Endothelial cell of umbilical vein (primary cell): ENCODE measurements at regions not wholly inside any gene's neighbourhood (a gene's known extent, or its start where the extent isn't known, plus 50 kb on each side); places are given as distances from the start of the nearest gene placed in this dataset.

Source experiments
- GATA2 ChIP-seq: IDR thresholded peaks from 2 replicates; pipeline ENCODE4 v1.7.0; 2011; ENCODE audit warnings: low read depth, mild to moderate bottlenecking, moderate library complexity, mixed read lengths, low read length; ENCODE audit not compliant: insufficient read length, insufficient read depth
- POLR2A ChIP-seq: IDR thresholded peaks from 2 replicates; pipeline ENCODE4 v1.6.1; 2012; ENCODE audit warnings: low read depth, mild to moderate bottlenecking, control low read depth, low read length
- TF ChIP-seq, protein P1 (sequence below), 2 donors: IDR thresholded peaks; 1 replicate in 1 of 2; 2 replicates in 1 of 2; pipeline ENCODE4 v1.5.1; 2011; ENCODE audit warnings: low read length in 2 of 2, mild to moderate bottlenecking in 2 of 2, moderate library complexity in 2 of 2, control low read depth in 1 of 2, inconsistent platforms in 1 of 2, low read depth in 1 of 2; ENCODE audit not compliant: insufficient read depth in 1 of 2; ENCODE audit errors: extremely low read depth in 1 of 2

DNA sequence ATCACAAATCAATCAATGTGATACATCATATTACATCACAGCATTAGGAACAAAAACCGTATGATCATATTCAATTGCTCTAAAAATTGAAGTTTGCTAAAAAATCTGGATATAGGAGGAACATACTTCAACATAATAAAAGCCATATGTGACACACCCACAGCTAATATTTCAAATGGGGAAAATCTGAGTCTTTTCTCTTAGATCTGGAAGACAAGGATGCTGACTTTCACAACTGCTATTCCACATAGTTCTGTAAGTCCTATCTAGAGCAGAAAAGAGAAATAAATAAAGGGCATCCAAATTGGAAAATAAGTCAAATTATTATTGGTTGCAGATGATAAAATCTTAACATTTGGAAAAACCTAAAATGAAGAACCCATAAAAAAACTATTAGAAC is 256.8 kb upstream of the SGO1 start:
- no peak for TF ChIP-seq GATA2
- TF ChIP-seq, protein P1, sequence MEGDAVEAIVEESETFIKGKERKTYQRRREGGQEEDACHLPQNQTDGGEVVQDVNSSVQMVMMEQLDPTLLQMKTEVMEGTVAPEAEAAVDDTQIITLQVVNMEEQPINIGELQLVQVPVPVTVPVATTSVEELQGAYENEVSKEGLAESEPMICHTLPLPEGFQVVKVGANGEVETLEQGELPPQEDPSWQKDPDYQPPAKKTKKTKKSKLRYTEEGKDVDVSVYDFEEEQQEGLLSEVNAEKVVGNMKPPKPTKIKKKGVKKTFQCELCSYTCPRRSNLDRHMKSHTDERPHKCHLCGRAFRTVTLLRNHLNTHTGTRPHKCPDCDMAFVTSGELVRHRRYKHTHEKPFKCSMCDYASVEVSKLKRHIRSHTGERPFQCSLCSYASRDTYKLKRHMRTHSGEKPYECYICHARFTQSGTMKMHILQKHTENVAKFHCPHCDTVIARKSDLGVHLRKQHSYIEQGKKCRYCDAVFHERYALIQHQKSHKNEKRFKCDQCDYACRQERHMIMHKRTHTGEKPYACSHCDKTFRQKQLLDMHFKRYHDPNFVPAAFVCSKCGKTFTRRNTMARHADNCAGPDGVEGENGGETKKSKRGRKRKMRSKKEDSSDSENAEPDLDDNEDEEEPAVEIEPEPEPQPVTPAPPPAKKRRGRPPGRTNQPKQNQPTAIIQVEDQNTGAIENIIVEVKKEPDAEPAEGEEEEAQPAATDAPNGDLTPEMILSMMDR (IDR thresholded peaks at IDR 0.05; ENCODE audit: extremely low read depth in 1 of 2, insufficient read depth in 1 of 2, low read depth in 1 of 2, low read length in 2 of 2): no peak
- no peak for TF ChIP-seq POLR2A
